H1 (cell line): ENCODE measurements at regions not wholly inside any gene's neighbourhood (a gene's known extent, or its start where the extent isn't known, plus 50 kb on each side); places are given as distances from the start of the nearest gene placed in this dataset.

Experiments used
- CTCF ChIA-PET: fragments of 300-600 bp; sonication (Branson Sonifier 250); formaldehyde crosslinking; loops from one replicate; lab custom pipeline; 2021; ENCODE audit not compliant: partially characterized antibody; lab: Charles Lee
- POLR2A ChIA-PET: fragments of 300-600 bp; sonication (Branson Sonifier 250); formaldehyde crosslinking; loops from one replicate; lab custom pipeline; 2021; ENCODE audit warnings: inconsistent platforms; ENCODE audit not compliant: partially characterized antibody; lab: Charles Lee
- DNase-seq, 2 experiments: peaks; one replicate each; pipeline versions ENCODE4 v3.0.0 to v3.0.0-alpha.2; 2010 to 2022; ENCODE audit warnings: low spot score in 2 of 2, low read depth in 1 of 2, mixed read lengths in 1 of 2
- FAIRE-seq: peaks from 2 replicates; lab custom pipeline; 2011; peaks lifted over from hg19 to GRCh38; lab: Jason Lieb, UNC
- H2AFZ ChIP-seq: 2 replicates; pipeline ENCODE4 v1.8.1; 2012; ENCODE audit warnings: low read length, inconsistent platforms
- H2AK5ac ChIP-seq: 2 replicates; pipeline ENCODE4 v1.6.1; 2013; ENCODE audit warnings: low read depth, low read length
- H2BK120ac ChIP-seq: replicated peaks from 2 replicates; pipeline ENCODE3; 2013; ENCODE audit warnings: low read depth, low read length, inconsistent platforms
- H2BK12ac ChIP-seq: 2 replicates; pipeline ENCODE4 v1.6.1; 2013; ENCODE audit warnings: low read depth, low read length
- H2BK15ac ChIP-seq: 2 replicates; pipeline ENCODE4 v1.6.1; 2013; ENCODE audit warnings: low read length
- H2BK20ac ChIP-seq: 2 replicates; pipeline ENCODE4 v1.6.1; 2013; ENCODE audit warnings: low read length
- H2BK5ac ChIP-seq: 2 replicates; pipeline ENCODE4 v1.6.1; 2013; ENCODE audit warnings: low read depth, low read length
- H3K14ac ChIP-seq: 2 replicates; pipeline ENCODE4 v1.6.1; 2013; ENCODE audit warnings: inconsistent platforms; ENCODE audit not compliant: insufficient read length
- H3K18ac ChIP-seq: 2 replicates; pipeline ENCODE4 v1.6.1; 2013; ENCODE audit warnings: low read length; ENCODE audit errors: extremely low read depth
- H3K23ac ChIP-seq: 2 replicates; pipeline ENCODE4 v1.6.1; 2013; ENCODE audit warnings: inconsistent platforms; ENCODE audit not compliant: insufficient read length
- H3K23me2 ChIP-seq: 2 replicates; pipeline ENCODE4 v1.6.1; 2013; ENCODE audit warnings: low read depth, low read length
- H3K27ac ChIP-seq: 2 replicates; pipeline ENCODE4 v1.6.1; 2011; ENCODE audit warnings: low read depth, low read length, inconsistent platforms
- H3K27me3 ChIP-seq, 4 experiments: replicated peaks in 1 of 4; 1 replicate in 1 of 4; 2 replicates in 3 of 4; pipeline versions ENCODE4 v1.6.1 to v1.8.1; 2011 to 2013; ENCODE audit warnings: low read length in 3 of 4, mild to moderate bottlenecking in 3 of 4, inconsistent platforms in 2 of 4, mixed read lengths in 2 of 4, moderate library complexity in 1 of 4; ENCODE audit not compliant: control insufficient read depth in 3 of 4, insufficient read depth in 3 of 4; ENCODE audit errors: extremely low read depth in 1 of 4
- H3K36me3 ChIP-seq, 4 experiments: 2 replicates each; pipeline versions ENCODE4 v1.6.1 to v1.8.1; 2011 to 2013; ENCODE audit warnings: mild to moderate bottlenecking in 4 of 4, low read length in 3 of 4, moderate library complexity in 2 of 4, control low read depth in 1 of 4, inconsistent platforms in 1 of 4; ENCODE audit not compliant: insufficient read depth in 4 of 4, control insufficient read depth in 2 of 4
- H3K4ac ChIP-seq: replicated peaks from 2 replicates; pipeline ENCODE3; 2013; ENCODE audit warnings: low read length, low read depth, mixed read lengths, inconsistent platforms; ENCODE audit not compliant: insufficient read length
- H3K4me1 ChIP-seq, 4 experiments: replicated peaks in 1 of 4; 1 replicate in 1 of 4; 2 replicates in 3 of 4; pipeline versions ENCODE4 v1.6.1 to v1.8.1; 2011 to 2013; ENCODE audit warnings: low read length in 3 of 4, inconsistent platforms in 2 of 4, mixed read lengths in 1 of 4; ENCODE audit not compliant: insufficient read depth in 4 of 4, control insufficient read depth in 3 of 4
- H3K4me2 ChIP-seq, 2 experiments: 2 replicates each; pipeline versions ENCODE4 v1.6.1 to v1.8.1; 2011 to 2013; ENCODE audit warnings: low read depth in 2 of 2, low read length in 2 of 2, control low read depth in 1 of 2, inconsistent platforms in 1 of 2, mild to moderate bottlenecking in 1 of 2; ENCODE audit not compliant: insufficient read depth in 1 of 2
- H3K4me3 ChIP-seq, 4 experiments: fragments of 200-600, 300-600 bp in 1 of 4; sonication (generic), shearing (Covaris generic), sonication (Bioruptor Twin) in 1 of 4; 2 replicates each; pipeline versions ENCODE4 v1.5.1 to v1.8.1; 2011 to 2016; ENCODE audit warnings: low read length in 4 of 4, low read depth in 3 of 4, control low read depth in 2 of 4, inconsistent platforms in 2 of 4, mild to moderate bottlenecking in 2 of 4, mixed read lengths in 1 of 4, moderate library complexity in 1 of 4; ENCODE audit not compliant: insufficient read depth in 2 of 4; ENCODE audit errors: extremely low read depth in 1 of 4
- H3K56ac ChIP-seq: replicated peaks from 2 replicates; pipeline ENCODE3; 2013; ENCODE audit warnings: low read depth, mild to moderate bottlenecking, mixed read lengths, low read length, inconsistent platforms; ENCODE audit not compliant: insufficient read length
- H3K79me1 ChIP-seq: 2 replicates; pipeline ENCODE4 v1.6.1; 2013; ENCODE audit warnings: low read depth, low read length, control low read depth
- H3K79me2 ChIP-seq, 2 experiments: 2 replicates each; pipeline versions ENCODE4 v1.6.1 to v1.8.1; 2012 to 2013; ENCODE audit warnings: low read length in 2 of 2, mild to moderate bottlenecking in 2 of 2, inconsistent platforms in 1 of 2; ENCODE audit not compliant: insufficient read depth in 2 of 2, control insufficient read depth in 1 of 2
- H3K9ac ChIP-seq, 4 experiments: replicated peaks in 1 of 4; 1 replicate in 1 of 4; 2 replicates in 3 of 4; pipeline versions ENCODE4 v1.6.1 to v1.8.1; 2011 to 2013; ENCODE audit warnings: low read depth in 3 of 4, low read length in 3 of 4, control low read depth in 2 of 4, mild to moderate bottlenecking in 2 of 4, moderate library complexity in 2 of 4, inconsistent platforms in 1 of 4; ENCODE audit errors: extremely low read depth in 1 of 4
- H3K9me3 ChIP-seq, 2 experiments: 2 replicates each; pipeline versions ENCODE4 v1.6.1 to v1.8.1; 2012 to 2013; ENCODE audit warnings: mild to moderate bottlenecking in 2 of 2, moderate library complexity in 2 of 2, control low read depth in 1 of 2, inconsistent platforms in 1 of 2, low read depth in 1 of 2, low read length in 1 of 2, mixed read lengths in 1 of 2; ENCODE audit not compliant: insufficient read depth in 2 of 2
- H4K20me1 ChIP-seq, 2 experiments: replicated peaks in 1 of 2; 2 replicates each; pipeline versions ENCODE3 to v1.8.1; 2011 to 2013; ENCODE audit warnings: inconsistent platforms in 2 of 2, low read length in 2 of 2, mild to moderate bottlenecking in 1 of 2; ENCODE audit not compliant: insufficient read depth in 2 of 2, control insufficient read depth in 1 of 2
- H4K5ac ChIP-seq: 2 replicates; pipeline ENCODE4 v1.6.1; 2013; ENCODE audit warnings: low read length, low read depth, mixed read lengths, inconsistent platforms; ENCODE audit not compliant: insufficient read length
- H4K8ac ChIP-seq: 2 replicates; pipeline ENCODE4 v1.8.0; 2013; ENCODE audit warnings: mild to moderate bottlenecking, moderate library complexity, low read length, inconsistent platforms; ENCODE audit not compliant: insufficient read depth; ENCODE audit errors: extremely low read depth
- H4K91ac ChIP-seq: replicated peaks from 2 replicates; pipeline ENCODE3; 2013; ENCODE audit warnings: low read length, mixed read lengths, inconsistent platforms; ENCODE audit not compliant: insufficient read length
- EP300 ChIP-seq, 2 experiments: IDR thresholded peaks; 1 replicate in 1 of 2; 2 replicates in 1 of 2; pipeline ENCODE4 v1.6.1; 2011 to 2012; ENCODE audit warnings: low read depth in 2 of 2, low read length in 2 of 2, mild to moderate bottlenecking in 2 of 2, borderline replicate concordance in 1 of 2, inconsistent platforms in 1 of 2, moderate library complexity in 1 of 2
- GABPA ChIP-seq: IDR thresholded peaks from 2 replicates; pipeline ENCODE4 v1.6.1; 2011; ENCODE audit warnings: mild to moderate bottlenecking, low read length, moderate library complexity, borderline replicate concordance; ENCODE audit not compliant: insufficient read depth
- HDAC2 ChIP-seq, 2 experiments: fragments of 300-600 bp in 1 of 2; sonication (generic) in 1 of 2; IDR thresholded peaks; 2 replicates each; pipeline ENCODE4 v1.6.1; 2011 to 2012; ENCODE audit warnings: low read depth in 2 of 2, low read length in 2 of 2, mild to moderate bottlenecking in 2 of 2, moderate library complexity in 2 of 2, borderline replicate concordance in 1 of 2, inconsistent platforms in 1 of 2
- KDM4A ChIP-seq: IDR thresholded peaks from one replicate; pipeline ENCODE4 v1.7.1; 2012; ENCODE audit warnings: low read depth, mild to moderate bottlenecking, moderate library complexity, low read length, inconsistent platforms; ENCODE audit not compliant: severe bottlenecking
- MAX ChIP-seq: IDR thresholded peaks from 2 replicates; pipeline ENCODE4 v1.6.1; 2012; ENCODE audit warnings: inconsistent platforms
- RBBP5 ChIP-seq: IDR thresholded peaks from 2 replicates; pipeline ENCODE4 v1.7.1; 2012; ENCODE audit warnings: low read depth, mild to moderate bottlenecking, inconsistent platforms, low read length, moderate library complexity, borderline replicate concordance
- RNF2 ChIP-seq: fragments of 200-900, 300-1000 bp; sonication (generic); IDR thresholded peaks from 2 replicates; pipeline ENCODE4 v1.7.1; 2016; ENCODE audit warnings: borderline replicate concordance, low read depth, mild to moderate bottlenecking, antibody characterized with exemption, low read length; ENCODE audit not compliant: poor library complexity, severe bottlenecking; ENCODE audit errors: missing control alignments
- USF2 ChIP-seq: IDR thresholded peaks from 2 replicates; pipeline ENCODE4 v1.6.1; 2011; ENCODE audit warnings: low read length, improper control_type of control experiment
- WGBS, 2 experiments: shearing (Covaris generic) in 1 of 2; methylation state at CpG; one replicate each; pipeline versions ENCODE4 v1.1.6 to v1.1.7; 2013 to 2015; ENCODE audit warnings: low lambda C conversion rate in 2 of 2, mixed read lengths in 2 of 2, inconsistent platforms in 1 of 2, low coverage in 1 of 2, missing lambda C conversion rate in 1 of 2; ENCODE audit not compliant: insufficient replicate concordance in 2 of 2, insufficient coverage in 1 of 2, insufficient read length in 1 of 2; ENCODE audit errors: extremely low coverage in 1 of 2, missing lambda C conversion rate in 1 of 2; 5-methylcytosine and 5-hydroxymethylcytosine counted together

- Histone ChIP-seq H3K9me3 (no peaks in the 10 kb centered on the region), H4K5ac (peak overlapping the region; percentile 22), H3K4ac (no peak overlapping the region), H3K9ac (no peak overlapping the region), H2BK120ac (no peak overlapping the region), H2BK12ac (peak overlapping the region; percentile 68; the same call in 1 of the 2 replicates), H3K79me2 (no peaks in the 10 kb centered on the region), H3K23me2 (peaks cover 9% of the 10 kb centered on the region; the same call in 1 of the 2 replicates), H3K23ac (no peak overlapping the region), H3K4me3 (peak overlapping the region; percentile 20 to 54 (median 28)), H3K4me1 (peaks cover 0 to 3% (median 0%) of the 10 kb centered on the region in 4 experiments; a peak in 2 of 7 replicates), H3K14ac (no peak overlapping the region), H2AK5ac (no peak overlapping the region), H3K79me1 (no peaks in the 10 kb centered on the region), H4K8ac (peak overlapping the region; percentile 87), H2AFZ (peak overlapping the region; percentile 54; the same call in 1 of the 2 replicates), H2BK5ac (peak overlapping the region; percentile 52; the same call in 1 of the 2 replicates), H2BK15ac (no peak overlapping the region), H3K56ac (peak overlapping the region; percentile 3), H3K36me3 (no peaks in the 10 kb centered on the region), H3K18ac (peak overlapping the region; percentile 71), H3K27me3 (peaks cover 5 to 15% (median 11%) of the 10 kb centered on the region in 4 experiments), H3K27ac (no peak overlapping the region), H2BK20ac (peak overlapping the region; percentile 90; the same call in 1 of the 2 replicates), H4K20me1 (no peaks in the 10 kb centered on the region), H4K91ac (peak overlapping the region; percentile 75), H3K4me2 (peak overlapping the region; percentile 54 to 86)
- DNase-seq (peak; percentile 19 to 80), FAIRE-seq (no peak)
- ChIA-PET POLR2A (interaction anchor here (1.1 kb wide), 1 partner anchor 175 kb away, joined by 3 read pairs; no protein-coding TSS in a partner anchor), CTCF (interaction anchor here (0.6 to 1.4 kb wide), 2 partner anchors 14 to 39 kb away, joined by 3 read pairs; no protein-coding TSS in a partner anchor)
- WGBS, 2 experiments, result 12% methylated on average over 54 of the region's 55 CpGs; no CpG with 5 or more reads in 1 of the 2 experiments
- TF ChIP-seq KDM4A (peak; percentile 88), MAX (peak; percentile 89), RBBP5 (peak; percentile 43; the same call in 1 of the 2 replicates), USF2 (no peak), RNF2 (peak; percentile 70), EP300 (IDR thresholded peaks at IDR 0.05; ENCODE audit: borderline replicate concordance in 1 of 2, low read depth in 2 of 2, low read length in 2 of 2) (no peak), HDAC2 (IDR thresholded peaks at IDR 0.05; ENCODE audit: borderline replicate concordance in 1 of 2, low read depth in 2 of 2, low read length in 2 of 2) (peak in 1 of 2 experiments; percentile 57; a peak in 1 of 4 replicates), GABPA (peak; percentile 38; the same call in 1 of the 2 replicates)
Measured at GRCh38 chr4:188282471-188283232, 143.4 kb downstream of the TRIML1 start.
